Smooth muscle cell (in vitro differentiated cells): ENCODE measurements at regions not wholly inside any gene's neighbourhood (a gene's known extent, or its start where the extent isn't known, plus 50 kb on each side); places are given as distances from the start of the nearest gene placed in this dataset.

Experiments used
- DNase-seq: peaks from one replicate; lab custom pipeline; 2025; ENCODE audit not compliant: unreplicated experiment; lab: John Stamatoyannopoulos, UW
- H2AFZ ChIP-seq: fragments of 200-600 bp; sonication (generic); 2 replicates; pipeline ENCODE4 v1.6.0; 2016; ENCODE audit warnings: antibody characterized with exemption, low read depth, mild to moderate bottlenecking
- H3F3A ChIP-seq: fragments of 200-600 bp; sonication (generic); 2 replicates; pipeline ENCODE4 v1.6.0; 2017; ENCODE audit warnings: antibody characterized with exemption, low read depth
- H3K27ac ChIP-seq: fragments of 200-600 bp; sonication (generic); 2 replicates; pipeline ENCODE4 v1.5.1; 2016; ENCODE audit warnings: low read depth, mild to moderate bottlenecking
- H3K27me3 ChIP-seq: fragments of 200-600 bp; sonication (generic); 2 replicates; pipeline ENCODE4 v1.6.1; 2016; ENCODE audit warnings: low read depth, mild to moderate bottlenecking
- H3K36me3 ChIP-seq: fragments of 200-600 bp; sonication (generic); 2 replicates; pipeline ENCODE4 v1.5.1; 2016; ENCODE audit warnings: low read depth
- H3K4me1 ChIP-seq: fragments of 200-600 bp; sonication (generic); 2 replicates; pipeline ENCODE4 v1.5.1; 2016; ENCODE audit warnings: low read depth
- H3K4me2 ChIP-seq: fragments of 200-600 bp; sonication (generic); 2 replicates; pipeline ENCODE4 v1.6.0; 2016; ENCODE audit warnings: mild to moderate bottlenecking
- H3K4me3 ChIP-seq: fragments of 200-600 bp; sonication (generic); 2 replicates; pipeline ENCODE4 v1.5.1; 2016; ENCODE audit warnings: mild to moderate bottlenecking
- H3K79me2 ChIP-seq: fragments of 200-600 bp; sonication (generic); 2 replicates; pipeline ENCODE4 v1.6.0; 2016; ENCODE audit warnings: low read depth, mild to moderate bottlenecking
- H3K9ac ChIP-seq: fragments of 200-600 bp; sonication (generic); 2 replicates; pipeline ENCODE4 v1.6.0; 2016; ENCODE audit warnings: low read depth
- H3K9me3 ChIP-seq: fragments of 200-600 bp; sonication (generic); replicated peaks from 2 replicates; pipeline ENCODE4 v1.5.1; 2016; ENCODE audit warnings: low read depth
- H4K20me1 ChIP-seq: fragments of 200-600 bp; sonication (generic); 2 replicates; pipeline ENCODE4 v1.6.0; 2016; ENCODE audit warnings: low read depth
- CTCF ChIP-seq: fragments of 200-600 bp; sonication (generic); IDR thresholded peaks from 2 replicates; pipeline ENCODE4 v1.5.1; 2017; ENCODE audit warnings: borderline replicate concordance, mild to moderate bottlenecking, antibody characterized with exemption; ENCODE audit not compliant: insufficient read depth, poor library complexity, severe bottlenecking
- WGBS: methylation state at CpG from one replicate; pipeline ENCODE4 v1.1.7; 2016; ENCODE audit warnings: low lambda C conversion rate; 5-methylcytosine and 5-hydroxymethylcytosine counted together

GRCh38 chr19:13573056-13573667 lies 66.9 kb upstream of the CACNA1A start:
- 66% methylated on average over 13 of the region's 13 CpGs for WGBS
- no peaks in the 10 kb centered on the region for H3K27me3 ChIP-seq

GRCh38 chr19:13561461-13561860 lies 55.2 kb upstream of the CACNA1A start:
- TF ChIP-seq CTCF = no peak
- no peaks in the 10 kb centered on the region for H3K9me3 ChIP-seq
- DNase-seq = no peak
- no peak overlapping the region for H2AFZ ChIP-seq
- H3K9ac ChIP-seq = no peak overlapping the region
- H3K79me2 ChIP-seq = no peaks in the 10 kb centered on the region
- no peak overlapping the region for H3K27ac ChIP-seq
- no peak overlapping the region for H3K4me3 ChIP-seq
- H3F3A ChIP-seq = no peaks in the 10 kb centered on the region
- no peaks in the 10 kb centered on the region for H4K20me1 ChIP-seq
- WGBS = 81% methylated on average over 4 of the region's 4 CpGs
- no peak overlapping the region for H3K4me2 ChIP-seq
- no peaks in the 10 kb centered on the region for H3K36me3 ChIP-seq
- no peaks in the 10 kb centered on the region for H3K27me3 ChIP-seq
- no peaks in the 10 kb centered on the region for H3K4me1 ChIP-seq

More at GRCh38 chr19:13573056-13573667, 66.9 kb upstream of the CACNA1A start:
- Histone ChIP-seq H3K4me2 (no peak overlapping the region), H3K27ac (no peak overlapping the region), H3F3A (no peaks in the 10 kb centered on the region), H3K9ac (no peak overlapping the region), H2AFZ (no peak overlapping the region), H3K4me1 (no peaks in the 10 kb centered on the region), H4K20me1 (no peaks in the 10 kb centered on the region), H3K9me3 (no peaks in the 10 kb centered on the region), H3K4me3 (no peak overlapping the region), H3K79me2 (no peaks in the 10 kb centered on the region), H3K36me3 (no peaks in the 10 kb centered on the region)
- no peak for TF ChIP-seq CTCF
- no peak for DNase-seq

DNA sequence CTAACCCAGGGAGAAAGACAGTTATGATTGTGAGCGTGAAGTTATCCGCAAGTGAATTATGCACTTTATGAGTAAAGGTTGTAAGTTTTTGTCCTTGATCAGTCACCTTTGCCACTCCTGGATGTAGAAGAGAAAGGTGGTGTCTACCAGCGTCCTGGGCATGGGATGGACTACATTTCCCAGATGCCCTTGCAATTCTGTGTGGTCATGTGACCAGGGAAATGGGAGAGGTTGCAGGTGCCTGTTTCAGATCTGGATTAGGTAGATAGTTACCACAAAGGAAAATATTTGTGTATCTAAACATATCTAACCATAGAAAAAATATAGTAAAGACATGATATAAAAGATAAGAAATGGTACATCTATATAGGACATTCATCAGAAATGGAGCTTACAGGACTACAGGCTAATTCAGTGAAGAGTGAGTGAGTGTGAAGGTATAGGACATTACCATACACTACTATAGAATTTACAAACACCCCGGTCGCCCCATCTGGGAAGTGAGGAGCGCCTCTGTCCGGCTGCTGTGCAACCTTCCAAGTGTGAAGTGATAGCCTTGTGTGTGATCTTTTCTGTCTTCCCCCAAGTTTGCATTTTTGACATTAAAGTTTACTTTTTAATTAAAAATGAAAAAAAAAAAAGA lies 51.6 kb upstream of the CACNA1A start:
- H3K79me2 ChIP-seq = no peaks in the 10 kb centered on the region
- no peaks in the 10 kb centered on the region for H3K4me1 ChIP-seq
- H4K20me1 ChIP-seq = no peaks in the 10 kb centered on the region
- H3K27ac ChIP-seq = no peak overlapping the region
- no peak for TF ChIP-seq CTCF
- no peaks in the 10 kb centered on the region for H3F3A ChIP-seq
- no peaks in the 10 kb centered on the region for H3K27me3 ChIP-seq
- no peak overlapping the region for H2AFZ ChIP-seq
- no peaks in the 10 kb centered on the region for H3K36me3 ChIP-seq
- DNase-seq = no peak
- WGBS = 60% methylated on average over 7 of the region's 7 CpGs
- no peak overlapping the region for H3K4me3 ChIP-seq
- H3K9ac ChIP-seq = no peak overlapping the region
- no peak overlapping the region for H3K4me2 ChIP-seq
- H3K9me3 ChIP-seq = no peaks in the 10 kb centered on the region

DNA sequence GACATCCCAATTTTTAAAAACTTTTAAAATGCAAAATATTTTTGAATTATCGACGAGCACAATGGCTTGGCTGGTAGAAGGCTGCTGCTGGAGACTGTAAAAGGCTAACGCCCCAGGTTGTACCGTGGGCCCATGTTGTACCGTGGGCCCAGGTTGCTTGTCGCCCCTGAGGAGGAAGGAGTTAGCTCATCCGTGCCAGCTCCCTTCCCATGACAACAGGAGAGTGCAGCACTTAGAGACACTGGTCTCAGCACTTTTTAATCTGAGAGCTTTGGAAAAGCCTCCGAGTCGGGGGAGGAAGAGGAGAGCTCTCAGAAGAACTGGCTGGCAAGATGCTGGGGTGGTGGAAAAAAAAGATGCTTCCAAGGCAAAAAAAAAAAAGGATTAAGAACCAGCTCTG lies 50.3 kb upstream of the CACNA1A start:
- DNase-seq = no peak
- no peak overlapping the region for H3K4me3 ChIP-seq
- H3K9me3 ChIP-seq = no peaks in the 10 kb centered on the region
- H2AFZ ChIP-seq = no peak overlapping the region
- H4K20me1 ChIP-seq = no peaks in the 10 kb centered on the region
- H3K4me1 ChIP-seq = no peaks in the 10 kb centered on the region
- 83% methylated on average over 9 of the region's 9 CpGs for WGBS
- no peaks in the 10 kb centered on the region for H3F3A ChIP-seq
- H3K27me3 ChIP-seq = no peaks in the 10 kb centered on the region
- no peak overlapping the region for H3K9ac ChIP-seq
- H3K4me2 ChIP-seq = no peak overlapping the region
- H3K27ac ChIP-seq = no peak overlapping the region
- TF ChIP-seq CTCF = no peak
- H3K36me3 ChIP-seq = no peaks in the 10 kb centered on the region
- no peaks in the 10 kb centered on the region for H3K79me2 ChIP-seq
